Astrocyte of the spinal cord (primary cell): ENCODE measurements at regions not wholly inside any gene's neighbourhood (a gene's known extent, or its start where the extent isn't known, plus 50 kb on each side); places are given as distances from the start of the nearest gene placed in this dataset.

ENCODE experiments used
- DNase-seq: peaks from one replicate; pipeline ENCODE4 v3.0.0; 2011; ENCODE audit warnings: low read depth, low spot score
- H3K4me3 ChIP-seq: 2 replicates; pipeline ENCODE4 v1.5.1; 2011; ENCODE audit warnings: low read depth, mild to moderate bottlenecking, low read length, moderate library complexity
- in situ Hi-C: cut with HindIII; loops from 2 replicates; pipeline ENCODE4 v1.10.0; 2017; ENCODE audit warnings: low sequenced_read_pairs
- TF ChIP-seq, protein P1 (sequence below): IDR thresholded peaks from 2 replicates; pipeline ENCODE4 v1.5.1; 2012; ENCODE audit warnings: low read depth, mild to moderate bottlenecking, low read length, inconsistent platforms

DNA sequence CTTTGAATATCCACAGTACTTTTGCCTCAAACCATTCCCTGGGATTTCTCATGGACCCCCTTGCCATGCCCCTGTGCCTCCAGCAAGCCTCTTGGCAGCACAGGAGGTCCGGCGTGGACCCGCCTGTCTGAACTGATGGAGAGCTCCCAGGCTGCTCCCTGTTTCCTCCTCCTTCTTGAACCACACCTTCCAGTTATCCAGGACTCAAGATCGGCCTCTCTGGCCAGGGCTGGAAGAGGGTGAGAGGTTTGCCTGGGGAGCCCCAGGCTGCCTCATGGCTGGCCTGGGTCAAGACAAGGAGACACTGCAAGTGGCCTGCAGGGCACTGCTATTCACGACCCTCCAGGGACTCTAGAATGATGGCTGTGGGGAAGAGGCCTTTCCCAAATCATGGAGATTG lies 93.6 kb upstream of the WASF3 start:
- TF ChIP-seq, protein P1, sequence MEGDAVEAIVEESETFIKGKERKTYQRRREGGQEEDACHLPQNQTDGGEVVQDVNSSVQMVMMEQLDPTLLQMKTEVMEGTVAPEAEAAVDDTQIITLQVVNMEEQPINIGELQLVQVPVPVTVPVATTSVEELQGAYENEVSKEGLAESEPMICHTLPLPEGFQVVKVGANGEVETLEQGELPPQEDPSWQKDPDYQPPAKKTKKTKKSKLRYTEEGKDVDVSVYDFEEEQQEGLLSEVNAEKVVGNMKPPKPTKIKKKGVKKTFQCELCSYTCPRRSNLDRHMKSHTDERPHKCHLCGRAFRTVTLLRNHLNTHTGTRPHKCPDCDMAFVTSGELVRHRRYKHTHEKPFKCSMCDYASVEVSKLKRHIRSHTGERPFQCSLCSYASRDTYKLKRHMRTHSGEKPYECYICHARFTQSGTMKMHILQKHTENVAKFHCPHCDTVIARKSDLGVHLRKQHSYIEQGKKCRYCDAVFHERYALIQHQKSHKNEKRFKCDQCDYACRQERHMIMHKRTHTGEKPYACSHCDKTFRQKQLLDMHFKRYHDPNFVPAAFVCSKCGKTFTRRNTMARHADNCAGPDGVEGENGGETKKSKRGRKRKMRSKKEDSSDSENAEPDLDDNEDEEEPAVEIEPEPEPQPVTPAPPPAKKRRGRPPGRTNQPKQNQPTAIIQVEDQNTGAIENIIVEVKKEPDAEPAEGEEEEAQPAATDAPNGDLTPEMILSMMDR = no peak
- in situ Hi-C loops = no loop called here

DNA sequence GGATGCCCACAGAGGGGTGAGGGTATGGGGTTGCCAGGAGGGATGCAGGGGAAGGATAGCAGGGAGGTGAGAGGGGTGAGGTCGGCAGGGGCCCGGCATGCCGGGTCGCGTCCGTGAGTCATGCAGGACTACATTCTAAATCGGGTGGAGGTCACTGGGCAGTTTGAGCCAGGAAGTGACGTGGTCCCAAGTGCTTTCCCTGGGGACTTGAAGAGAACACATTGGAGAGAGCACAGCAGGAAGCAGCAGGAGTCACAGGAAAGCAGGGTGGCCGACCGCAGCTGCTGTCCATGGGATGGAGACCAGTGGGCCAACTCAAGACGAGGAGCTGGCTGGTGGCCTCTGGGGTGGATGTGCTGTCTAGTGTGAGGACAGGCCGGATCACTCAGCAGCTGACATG lies 92.0 kb upstream of the WASF3 start:
- in situ Hi-C loops = no loop called here
- H3K4me3 ChIP-seq = no peak overlapping the region
- TF ChIP-seq, protein P1 = no peak
- no peak for DNase-seq

More for the DNA sequence above, 93.6 kb upstream of the WASF3 start:
- no peak for DNase-seq
- H3K4me3 ChIP-seq = no peak overlapping the region

DNA sequence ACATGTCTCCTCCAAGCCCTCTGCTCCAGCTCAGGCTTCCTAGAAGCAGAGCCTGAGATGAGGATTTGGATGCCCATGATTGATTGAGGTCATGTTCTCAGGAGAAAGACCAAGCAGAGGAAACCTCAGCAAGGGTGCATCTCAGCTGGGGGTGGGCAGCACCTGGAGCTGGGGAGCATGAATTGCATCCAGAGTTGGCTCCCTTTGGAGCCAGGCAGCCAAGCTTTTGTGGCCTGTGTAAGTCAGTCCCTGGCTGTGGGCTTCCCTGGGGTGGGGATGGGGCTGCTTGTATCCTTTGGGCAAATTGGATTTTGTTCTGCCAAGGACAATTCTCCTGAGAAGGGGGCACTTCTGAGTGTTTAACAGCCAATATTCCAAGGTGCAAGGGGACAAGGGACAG lies 91.5 kb upstream of the WASF3 start:
- in situ Hi-C loops = no loop called here
- TF ChIP-seq, protein P1 = no peak
- no peak overlapping the region for H3K4me3 ChIP-seq
- DNase-seq = no peak

DNA sequence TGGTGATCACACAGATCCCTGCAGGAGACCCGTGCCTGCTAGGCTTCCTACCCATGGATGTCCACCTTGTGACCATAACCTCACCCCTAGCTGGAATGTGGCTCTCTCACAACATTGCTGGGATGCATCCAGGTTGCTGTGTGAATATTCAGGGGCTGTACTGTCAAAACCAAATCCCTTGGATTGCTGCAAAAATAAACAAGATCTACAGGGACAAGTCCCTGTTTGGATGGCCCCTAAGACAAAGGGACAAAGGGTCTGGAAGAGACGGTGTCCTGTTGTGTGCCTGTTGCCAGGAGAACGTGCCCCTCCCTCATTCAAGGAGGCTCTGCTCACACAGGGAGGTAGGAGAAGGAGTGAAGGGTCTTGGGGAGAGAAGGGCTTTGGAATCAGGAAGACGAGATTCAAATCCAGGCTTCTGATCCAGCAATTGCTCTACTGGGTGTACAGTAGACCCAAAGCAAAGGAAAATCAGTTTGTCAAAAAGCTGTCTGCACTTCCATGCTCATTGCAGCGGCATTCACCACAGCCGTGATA lies 89.2 kb upstream of the WASF3 start:
- DNase-seq = no peak
- TF ChIP-seq, protein P1 = no peak
- H3K4me3 ChIP-seq = no peak overlapping the region
- in situ Hi-C loops = no loop called here

DNA sequence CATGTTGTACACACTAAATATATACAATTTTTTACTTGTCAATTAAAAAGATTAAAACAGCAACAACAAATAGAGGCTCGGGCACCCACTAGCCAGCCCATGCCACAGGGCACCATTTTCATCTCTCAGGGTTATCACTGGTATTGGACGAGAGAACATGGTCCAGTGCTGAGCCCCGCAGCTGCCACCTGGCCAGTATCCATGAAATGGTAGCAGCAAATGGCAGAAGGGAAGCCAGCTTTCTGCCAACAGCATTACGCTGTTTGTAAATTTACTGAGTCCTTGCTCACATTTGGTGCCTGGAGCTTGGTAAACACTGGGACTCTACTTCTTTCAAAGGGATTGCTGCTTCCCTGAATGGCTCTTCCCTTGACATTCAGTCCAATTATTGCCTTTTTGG lies 87.9 kb upstream of the WASF3 start:
- DNase-seq = no peak
- no peak overlapping the region for H3K4me3 ChIP-seq
- in situ Hi-C loops = no loop called here
- TF ChIP-seq, protein P1 = no peak

DNA sequence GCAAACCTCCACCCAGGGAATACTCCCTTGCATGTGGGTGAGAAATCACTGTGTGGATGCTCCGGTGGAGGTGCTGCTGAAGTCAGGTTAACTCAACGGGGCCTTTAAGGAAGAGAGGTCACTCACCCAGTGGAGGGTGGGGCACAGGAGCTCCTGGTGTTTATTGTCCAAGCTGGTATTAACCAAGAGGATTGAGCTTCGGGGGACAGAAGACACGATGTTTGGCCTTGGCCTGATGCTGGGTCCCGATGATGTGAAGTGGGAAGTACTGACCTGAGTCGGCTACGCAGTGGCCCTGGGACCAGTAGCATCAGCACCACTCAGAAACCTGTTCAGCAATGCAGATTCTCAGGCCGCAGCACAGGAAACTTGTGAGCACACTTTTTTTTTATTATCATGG lies 85.7 kb upstream of the WASF3 start:
- no peak for DNase-seq
- no peak overlapping the region for H3K4me3 ChIP-seq
- TF ChIP-seq, protein P1 = no peak
- in situ Hi-C loops = no loop called here

DNA sequence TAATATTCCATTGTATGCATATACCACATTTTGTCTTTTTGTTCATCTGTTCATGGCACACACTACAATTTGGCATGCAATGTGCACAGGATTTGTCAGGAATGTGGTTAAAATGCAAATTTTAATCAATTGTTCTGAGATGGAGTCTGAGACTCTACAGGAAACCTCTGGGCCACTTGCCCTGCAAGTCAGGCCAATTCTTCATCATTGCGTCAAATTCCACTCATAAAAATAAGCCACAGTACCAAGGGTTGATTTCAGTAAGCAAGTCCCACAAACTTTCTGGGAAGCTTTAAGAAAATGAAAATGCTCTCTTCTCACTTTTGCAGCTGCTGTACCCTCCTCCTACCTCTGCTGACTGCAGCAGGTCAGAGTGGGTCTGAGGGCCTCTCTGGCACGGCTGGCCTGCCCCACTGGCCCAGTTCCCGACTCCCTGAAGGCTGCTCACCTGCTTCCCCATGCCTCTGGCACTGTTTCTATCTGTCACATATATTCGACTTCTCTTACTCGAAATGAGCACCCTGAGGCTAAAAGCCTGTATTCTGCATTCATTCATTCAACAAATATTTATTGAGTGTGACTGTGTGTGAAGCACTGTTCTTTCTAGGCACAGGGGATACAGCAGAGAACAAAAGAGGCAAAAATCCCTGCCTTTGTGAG lies 83.8 kb upstream of the WASF3 start:
- H3K4me3 ChIP-seq = no peak overlapping the region
- TF ChIP-seq, protein P1 = no peak
- DNase-seq = no peak
- in situ Hi-C loops = no loop called here
